Neural progenitor cell (in vitro differentiated cells): ENCODE measurements at regions not wholly inside any gene's neighbourhood (a gene's known extent, or its start where the extent isn't known, plus 50 kb on each side); places are given as distances from the start of the nearest gene placed in this dataset.

Experiments used
- DNase-seq: peaks from one replicate; pipeline ENCODE4 v3.0.0-alpha.2; 2016; ENCODE audit warnings: low spot score
- H2AFZ ChIP-seq: fragments of 200-600 bp; sonication (generic); replicated peaks from 2 replicates; pipeline ENCODE4 v1.6.1; 2016; ENCODE audit warnings: antibody characterized with exemption
- H3F3A ChIP-seq: fragments of 200-600 bp; sonication (generic); 2 replicates; pipeline ENCODE4 v1.6.1; 2016; ENCODE audit warnings: antibody characterized with exemption, low read depth
- H3K27ac ChIP-seq: fragments of 200-600 bp; sonication (generic); 2 replicates; pipeline ENCODE4 v1.5.1; 2016; ENCODE audit warnings: mild to moderate bottlenecking
- H3K27me3 ChIP-seq: fragments of 200-600 bp; sonication (generic); 2 replicates; pipeline ENCODE4 v1.6.1; 2016; ENCODE audit warnings: mild to moderate bottlenecking, moderate library complexity
- H3K36me3 ChIP-seq: fragments of 200-600 bp; sonication (generic); 2 replicates; pipeline ENCODE4 v1.5.1; 2016
- H3K4me1 ChIP-seq: fragments of 200-600 bp; sonication (generic); 2 replicates; pipeline ENCODE4 v1.6.1; 2016; ENCODE audit warnings: mixed run types
- H3K4me2 ChIP-seq: fragments of 200-600 bp; sonication (generic); 2 replicates; pipeline ENCODE4 v1.6.1; 2016
- H3K4me3 ChIP-seq: fragments of 200-600 bp; sonication (generic); 2 replicates; pipeline ENCODE4 v1.5.1; 2016
- H3K79me2 ChIP-seq: fragments of 200-600 bp; sonication (generic); 2 replicates; pipeline ENCODE4 v1.6.1; 2016; ENCODE audit warnings: low read depth
- H3K9ac ChIP-seq: fragments of 200-600 bp; sonication (generic); 2 replicates; pipeline ENCODE4 v1.6.1; 2016
- H3K9me3 ChIP-seq: fragments of 200-600 bp; sonication (generic); 2 replicates; pipeline ENCODE4 v1.5.1; 2016; ENCODE audit warnings: low read depth
- H4K20me1 ChIP-seq: fragments of 200-600 bp; sonication (generic); 2 replicates; pipeline ENCODE4 v1.6.1; 2016; ENCODE audit warnings: low read depth
- H3K27ac Mint-ChIP-seq: 3 replicates; pipeline ENCODE4 v1.8.0; 2021; ENCODE audit warnings: mixed read lengths
- H3K27me3 Mint-ChIP-seq: 2 replicates; pipeline ENCODE4 v1.8.0; 2022; ENCODE audit warnings: low read depth, mild to moderate bottlenecking, inconsistent platforms, moderate library complexity, mixed read lengths; ENCODE audit not compliant: insufficient read depth
- H3K36me3 Mint-ChIP-seq: 3 replicates; pipeline ENCODE4 v1.8.0; 2021; ENCODE audit warnings: mixed read lengths
- H3K4me1 Mint-ChIP-seq: 3 replicates; pipeline ENCODE4 v1.8.0; 2021; ENCODE audit warnings: mixed read lengths
- H3K4me3 Mint-ChIP-seq: 3 replicates; pipeline ENCODE4 v1.8.0; 2021; ENCODE audit warnings: mild to moderate bottlenecking, moderate library complexity, mixed read lengths
- H3K9me3 Mint-ChIP-seq: 3 replicates; pipeline ENCODE4 v1.8.0; 2020; ENCODE audit warnings: mixed read lengths
- EZH2 ChIP-seq: fragments of 200-600 bp; sonication (generic); IDR thresholded peaks from 2 replicates; pipeline ENCODE4 v1.6.1; 2017; ENCODE audit warnings: antibody characterized with exemption, mild to moderate bottlenecking, moderate library complexity
- EZH2phosphoT487 ChIP-seq: fragments of 200-600 bp; sonication (generic); IDR thresholded peaks from 2 replicates; pipeline ENCODE4 v1.6.1; 2017; ENCODE audit warnings: antibody characterized with exemption
- TF ChIP-seq, protein P1 (sequence below): fragments of 200-600 bp; sonication (generic); IDR thresholded peaks from 2 replicates; pipeline ENCODE4 v1.5.1; 2017; ENCODE audit warnings: antibody characterized with exemption, mild to moderate bottlenecking

- peaks cover 4% of the 10 kb centered on the region for H3K27me3 Mint-ChIP-seq
Measured at GRCh38 chr17:34122515-34122914, 132.6 kb upstream of the CCL2 start.

GRCh38 chr17:34125010-34125409 lies 130.1 kb upstream of the CCL2 start:
- H3K9me3 Mint-ChIP-seq, result no peaks in the 10 kb centered on the region
- H3K36me3 Mint-ChIP-seq, result no peaks in the 10 kb centered on the region
- no peak overlapping the region for H3K27ac Mint-ChIP-seq

More at GRCh38 chr17:34122515-34122914, 132.6 kb upstream of the CCL2 start:
- H3K4me1 ChIP-seq, result no peaks in the 10 kb centered on the region
- TF ChIP-seq, protein P1, sequence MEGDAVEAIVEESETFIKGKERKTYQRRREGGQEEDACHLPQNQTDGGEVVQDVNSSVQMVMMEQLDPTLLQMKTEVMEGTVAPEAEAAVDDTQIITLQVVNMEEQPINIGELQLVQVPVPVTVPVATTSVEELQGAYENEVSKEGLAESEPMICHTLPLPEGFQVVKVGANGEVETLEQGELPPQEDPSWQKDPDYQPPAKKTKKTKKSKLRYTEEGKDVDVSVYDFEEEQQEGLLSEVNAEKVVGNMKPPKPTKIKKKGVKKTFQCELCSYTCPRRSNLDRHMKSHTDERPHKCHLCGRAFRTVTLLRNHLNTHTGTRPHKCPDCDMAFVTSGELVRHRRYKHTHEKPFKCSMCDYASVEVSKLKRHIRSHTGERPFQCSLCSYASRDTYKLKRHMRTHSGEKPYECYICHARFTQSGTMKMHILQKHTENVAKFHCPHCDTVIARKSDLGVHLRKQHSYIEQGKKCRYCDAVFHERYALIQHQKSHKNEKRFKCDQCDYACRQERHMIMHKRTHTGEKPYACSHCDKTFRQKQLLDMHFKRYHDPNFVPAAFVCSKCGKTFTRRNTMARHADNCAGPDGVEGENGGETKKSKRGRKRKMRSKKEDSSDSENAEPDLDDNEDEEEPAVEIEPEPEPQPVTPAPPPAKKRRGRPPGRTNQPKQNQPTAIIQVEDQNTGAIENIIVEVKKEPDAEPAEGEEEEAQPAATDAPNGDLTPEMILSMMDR, result no peak
- TF ChIP-seq EZH2phosphoT487, result no peak
- TF ChIP-seq EZH2, result no peak
- H3K4me2 ChIP-seq, result no peak overlapping the region
- H3F3A ChIP-seq, result no peaks in the 10 kb centered on the region
- no peaks in the 10 kb centered on the region for H3K79me2 ChIP-seq
- no peaks in the 10 kb centered on the region for H3K27me3 ChIP-seq
- no peak overlapping the region for H3K4me3 ChIP-seq
- Mint-ChIP-seq H3K4me1 (peaks cover 3% of the 10 kb centered on the region), H3K9me3 (no peaks in the 10 kb centered on the region), H3K36me3 (no peaks in the 10 kb centered on the region), H3K4me3 (no peak overlapping the region), H3K27ac (no peak overlapping the region)
- no peak for DNase-seq
- no peaks in the 10 kb centered on the region for H3K36me3 ChIP-seq
- no peak overlapping the region for H2AFZ ChIP-seq
- H3K9ac ChIP-seq, result no peak overlapping the region
- no peaks in the 10 kb centered on the region for H4K20me1 ChIP-seq
- H3K9me3 ChIP-seq, result no peaks in the 10 kb centered on the region
- no peak overlapping the region for H3K27ac ChIP-seq

GRCh38 chr17:34125921-34126320 lies 129.2 kb upstream of the CCL2 start:
- H3K27ac Mint-ChIP-seq, result no peak overlapping the region
- Histone ChIP-seq H3K79me2 (no peaks in the 10 kb centered on the region), H3K36me3 (no peaks in the 10 kb centered on the region), H3K4me3 (no peak overlapping the region), H3K27ac (no peak overlapping the region), H3F3A (no peaks in the 10 kb centered on the region), H4K20me1 (no peaks in the 10 kb centered on the region), H3K4me1 (no peaks in the 10 kb centered on the region), H3K27me3 (no peaks in the 10 kb centered on the region), H2AFZ (no peak overlapping the region), H3K4me2 (no peak overlapping the region), H3K9ac (no peak overlapping the region), H3K9me3 (no peaks in the 10 kb centered on the region)
- peaks cover 5% of the 10 kb centered on the region for H3K4me1 Mint-ChIP-seq
- no peak for DNase-seq
- no peak overlapping the region for H3K4me3 Mint-ChIP-seq
- no peaks in the 10 kb centered on the region for H3K27me3 Mint-ChIP-seq
- H3K36me3 Mint-ChIP-seq, result no peaks in the 10 kb centered on the region
- TF ChIP-seq, protein P1, result no peak
- no peak for TF ChIP-seq EZH2phosphoT487
- no peak for TF ChIP-seq EZH2
- no peaks in the 10 kb centered on the region for H3K9me3 Mint-ChIP-seq

More at GRCh38 chr17:34125010-34125409, 130.1 kb upstream of the CCL2 start:
- Histone ChIP-seq H4K20me1 (no peaks in the 10 kb centered on the region), H3K4me1 (no peaks in the 10 kb centered on the region), H3K79me2 (no peaks in the 10 kb centered on the region), H3K4me2 (no peak overlapping the region), H2AFZ (no peak overlapping the region), H3K27ac (no peak overlapping the region), H3K9me3 (no peaks in the 10 kb centered on the region), H3K9ac (no peak overlapping the region), H3K4me3 (no peak overlapping the region), H3K27me3 (no peaks in the 10 kb centered on the region), H3F3A (no peaks in the 10 kb centered on the region), H3K36me3 (no peaks in the 10 kb centered on the region)
- no peak for DNase-seq
- Mint-ChIP-seq H3K27me3 (no peaks in the 10 kb centered on the region), H3K4me3 (no peak overlapping the region), H3K4me1 (no peaks in the 10 kb centered on the region)
- TF ChIP-seq EZH2phosphoT487 (no peak), EZH2 (no peak)

DNA sequence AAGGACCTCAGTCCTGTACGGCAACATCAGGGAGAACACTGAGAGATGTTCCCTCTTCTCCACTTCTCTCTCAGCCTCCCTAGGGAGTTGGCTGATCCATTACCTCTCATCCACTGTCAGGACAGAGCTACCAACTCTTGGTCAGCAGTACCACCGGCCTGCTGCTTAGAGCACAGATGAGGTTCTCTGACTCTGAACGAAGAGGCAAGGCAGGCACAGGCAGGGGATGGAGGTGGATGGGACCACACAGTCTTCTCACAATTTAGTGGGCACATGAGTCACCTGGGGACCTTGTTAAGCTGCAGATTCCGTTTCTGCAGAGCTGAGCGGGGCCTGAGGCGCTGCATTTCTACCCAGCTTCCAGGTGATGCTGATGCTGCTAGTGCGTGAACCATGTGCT lies 128.6 kb upstream of the CCL2 start:
- DNase-seq, result no peak
- Histone ChIP-seq H3K79me2 (no peaks in the 10 kb centered on the region), H3K36me3 (no peaks in the 10 kb centered on the region), H4K20me1 (no peaks in the 10 kb centered on the region), H3F3A (no peaks in the 10 kb centered on the region), H3K27me3 (no peaks in the 10 kb centered on the region), H3K9ac (no peak overlapping the region), H3K4me2 (no peak overlapping the region), H2AFZ (no peak overlapping the region), H3K4me1 (no peaks in the 10 kb centered on the region), H3K27ac (no peak overlapping the region), H3K9me3 (no peaks in the 10 kb centered on the region), H3K4me3 (no peak overlapping the region)
- Mint-ChIP-seq H3K4me1 (peaks cover 8% of the 10 kb centered on the region), H3K27me3 (no peaks in the 10 kb centered on the region), H3K36me3 (no peaks in the 10 kb centered on the region), H3K27ac (no peak overlapping the region), H3K4me3 (no peak overlapping the region), H3K9me3 (no peaks in the 10 kb centered on the region)
- TF ChIP-seq EZH2, result no peak
- TF ChIP-seq EZH2phosphoT487, result no peak
- TF ChIP-seq, protein P1, result no peak
